ENCODE measurements at regions not wholly inside any gene's neighbourhood (a gene's known extent, or its start where the extent isn't known, plus 50 kb on each side); places are given as distances from the start of the nearest gene placed in this dataset.

DNA sequence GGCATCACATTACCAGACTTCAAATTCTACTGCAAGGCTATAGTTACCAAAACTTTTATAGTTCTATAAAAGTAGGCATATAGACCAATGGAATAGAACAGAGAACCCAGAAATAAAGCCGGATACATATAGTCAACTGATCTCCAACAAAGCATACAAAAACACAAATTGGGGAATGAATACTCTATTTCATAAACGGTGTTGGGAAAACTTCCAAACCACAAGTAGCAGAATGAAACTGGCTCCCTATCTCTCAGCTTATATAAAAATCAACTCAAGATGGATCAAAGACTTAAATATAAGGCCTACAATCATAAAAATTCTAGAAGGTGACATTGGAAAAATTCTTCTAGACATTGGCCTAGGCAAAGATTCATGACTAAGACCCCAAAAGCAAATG lies 187.9 kb upstream of the PLXNC1 start:
- H3K9ac ChIP-seq (ENCODE audit: extremely low read depth, insufficient read length, low read length) = no peak overlapping the region
- H2BK12ac ChIP-seq (ENCODE audit: insufficient read length, low read depth, low read length) = no peak overlapping the region
- no peak overlapping the region for H4K5ac ChIP-seq (ENCODE audit: insufficient read length, low read depth, low read length)
- no peaks in the 10 kb centered on the region for H3K4me1 ChIP-seq (ENCODE audit: insufficient read depth, low read length)
- no peak overlapping the region for H2AFZ ChIP-seq (ENCODE audit: low read length)
- H3K4me2 ChIP-seq (ENCODE audit: insufficient read depth, insufficient read length, low read length) = no peak overlapping the region
- no peak overlapping the region for H4K91ac ChIP-seq (ENCODE audit: insufficient read length, low read depth, low read length)
- no CpG with 5 or more reads among the region's 2 CpGs for WGBS (ENCODE audit: extremely low coverage, insufficient read length, low lambda C conversion rate)
- H3K27ac ChIP-seq (ENCODE audit: insufficient read length, low read depth, low read length) = no peak overlapping the region
- no peak for TF ChIP-seq CTCF (conservative IDR thresholded peaks at IDR 0.05)
- H3K27me3 Mint-ChIP-seq (ENCODE audit: low read depth) = no peaks in the 10 kb centered on the region
- no peaks in the 10 kb centered on the region for H3K79me1 ChIP-seq (ENCODE audit: insufficient read depth, low read depth, low read length, poor library complexity, severe bottlenecking)
- no peak overlapping the region for H3K4me3 Mint-ChIP-seq
- no peak overlapping the region for H2BK120ac ChIP-seq (ENCODE audit: low read depth, low read length, poor library complexity, severe bottlenecking)
- H3K4ac ChIP-seq (ENCODE audit: low read depth, low read length) = no peak overlapping the region
- H3T11ph ChIP-seq (ENCODE audit: low read length) = no peak overlapping the region
- no peak overlapping the region for H3K56ac ChIP-seq (ENCODE audit: insufficient read length, low read depth, low read length)
- no peak overlapping the region for H2BK5ac ChIP-seq (ENCODE audit: insufficient read length, low read length)
- H3K9me3 ChIP-seq (ENCODE audit: control insufficient read depth, low read depth, low read length) = no peaks in the 10 kb centered on the region
- no peak overlapping the region for H3K23ac ChIP-seq (ENCODE audit: insufficient read length, low read depth, low read length)
- H3K36me3 Mint-ChIP-seq (ENCODE audit: insufficient read depth in 1 of 3, low read depth in 3 of 3) = no peaks in the 10 kb centered on the region
- H4K8ac ChIP-seq (replicated peaks; ENCODE audit: insufficient read length, low read depth, low read length) = no peak overlapping the region
- H2AK5ac ChIP-seq (ENCODE audit: insufficient read length, low read length) = no peak overlapping the region
- no peak for DNase-seq
- H3K27ac Mint-ChIP-seq = no peak overlapping the region
- H3K23me2 ChIP-seq (ENCODE audit: insufficient read length, low read depth, low read length, poor library complexity, severe bottlenecking) = no peaks in the 10 kb centered on the region
- H2BK15ac ChIP-seq (ENCODE audit: low read depth, low read length) = no peak overlapping the region
- H3K4me1 Mint-ChIP-seq = no peaks in the 10 kb centered on the region
- no peak overlapping the region for H3K14ac ChIP-seq (ENCODE audit: insufficient read depth, low read length)
- no peaks in the 10 kb centered on the region for H4K20me1 ChIP-seq (ENCODE audit: control insufficient read depth, insufficient read depth, insufficient read length)
- no peaks in the 10 kb centered on the region for H3K27me3 ChIP-seq (ENCODE audit: insufficient read depth, low read length)
- H2BK20ac ChIP-seq (ENCODE audit: low read depth, low read length, poor library complexity, severe bottlenecking) = no peak overlapping the region
- H3K79me2 ChIP-seq (ENCODE audit: insufficient read depth, low read length) = no peaks in the 10 kb centered on the region
- no peak overlapping the region for H3K18ac ChIP-seq (ENCODE audit: insufficient read length, low read depth, low read length)
- peaks cover 0 to 3% of the 10 kb centered on the region in 2 experiments; a peak in 1 of 5 replicates for H3K9me3 Mint-ChIP-seq

Data from H9 (cell line).